H1 (cell line): ENCODE measurements at regions not wholly inside any gene's neighbourhood (a gene's known extent, or its start where the extent isn't known, plus 50 kb on each side); places are given as distances from the start of the nearest gene placed in this dataset.

Source experiments
- TF ChIP-seq, protein P1 (sequence below): fragments of 300-600 bp; sonication (generic); IDR thresholded peaks from 2 replicates; pipeline ENCODE4 v1.7.1; 2012; ENCODE audit warnings: low read length, moderate library complexity, mild to moderate bottlenecking, inconsistent platforms; ENCODE audit not compliant: insufficient replicate concordance

DNA sequence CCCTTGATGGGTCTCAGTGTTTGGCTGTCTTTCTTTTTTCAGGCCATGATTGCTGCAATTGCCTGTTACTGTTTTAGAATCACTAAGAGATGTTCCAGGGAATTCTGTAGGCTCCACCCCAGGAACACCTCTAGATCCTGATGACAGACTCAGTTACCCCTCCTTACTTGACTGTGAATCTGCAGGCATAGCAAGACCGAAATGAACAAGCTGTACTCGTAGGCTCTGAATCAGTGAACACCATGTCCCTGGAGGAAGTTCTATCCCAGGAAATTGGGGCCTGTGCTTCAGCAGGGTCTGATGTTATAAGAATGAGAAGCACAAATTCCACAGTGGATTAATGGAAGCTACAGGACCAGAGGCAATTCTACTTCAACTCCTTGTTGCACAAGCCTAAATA, 148.6 kb downstream of the COPS8 start (continued):
- TF ChIP-seq, protein P1, sequence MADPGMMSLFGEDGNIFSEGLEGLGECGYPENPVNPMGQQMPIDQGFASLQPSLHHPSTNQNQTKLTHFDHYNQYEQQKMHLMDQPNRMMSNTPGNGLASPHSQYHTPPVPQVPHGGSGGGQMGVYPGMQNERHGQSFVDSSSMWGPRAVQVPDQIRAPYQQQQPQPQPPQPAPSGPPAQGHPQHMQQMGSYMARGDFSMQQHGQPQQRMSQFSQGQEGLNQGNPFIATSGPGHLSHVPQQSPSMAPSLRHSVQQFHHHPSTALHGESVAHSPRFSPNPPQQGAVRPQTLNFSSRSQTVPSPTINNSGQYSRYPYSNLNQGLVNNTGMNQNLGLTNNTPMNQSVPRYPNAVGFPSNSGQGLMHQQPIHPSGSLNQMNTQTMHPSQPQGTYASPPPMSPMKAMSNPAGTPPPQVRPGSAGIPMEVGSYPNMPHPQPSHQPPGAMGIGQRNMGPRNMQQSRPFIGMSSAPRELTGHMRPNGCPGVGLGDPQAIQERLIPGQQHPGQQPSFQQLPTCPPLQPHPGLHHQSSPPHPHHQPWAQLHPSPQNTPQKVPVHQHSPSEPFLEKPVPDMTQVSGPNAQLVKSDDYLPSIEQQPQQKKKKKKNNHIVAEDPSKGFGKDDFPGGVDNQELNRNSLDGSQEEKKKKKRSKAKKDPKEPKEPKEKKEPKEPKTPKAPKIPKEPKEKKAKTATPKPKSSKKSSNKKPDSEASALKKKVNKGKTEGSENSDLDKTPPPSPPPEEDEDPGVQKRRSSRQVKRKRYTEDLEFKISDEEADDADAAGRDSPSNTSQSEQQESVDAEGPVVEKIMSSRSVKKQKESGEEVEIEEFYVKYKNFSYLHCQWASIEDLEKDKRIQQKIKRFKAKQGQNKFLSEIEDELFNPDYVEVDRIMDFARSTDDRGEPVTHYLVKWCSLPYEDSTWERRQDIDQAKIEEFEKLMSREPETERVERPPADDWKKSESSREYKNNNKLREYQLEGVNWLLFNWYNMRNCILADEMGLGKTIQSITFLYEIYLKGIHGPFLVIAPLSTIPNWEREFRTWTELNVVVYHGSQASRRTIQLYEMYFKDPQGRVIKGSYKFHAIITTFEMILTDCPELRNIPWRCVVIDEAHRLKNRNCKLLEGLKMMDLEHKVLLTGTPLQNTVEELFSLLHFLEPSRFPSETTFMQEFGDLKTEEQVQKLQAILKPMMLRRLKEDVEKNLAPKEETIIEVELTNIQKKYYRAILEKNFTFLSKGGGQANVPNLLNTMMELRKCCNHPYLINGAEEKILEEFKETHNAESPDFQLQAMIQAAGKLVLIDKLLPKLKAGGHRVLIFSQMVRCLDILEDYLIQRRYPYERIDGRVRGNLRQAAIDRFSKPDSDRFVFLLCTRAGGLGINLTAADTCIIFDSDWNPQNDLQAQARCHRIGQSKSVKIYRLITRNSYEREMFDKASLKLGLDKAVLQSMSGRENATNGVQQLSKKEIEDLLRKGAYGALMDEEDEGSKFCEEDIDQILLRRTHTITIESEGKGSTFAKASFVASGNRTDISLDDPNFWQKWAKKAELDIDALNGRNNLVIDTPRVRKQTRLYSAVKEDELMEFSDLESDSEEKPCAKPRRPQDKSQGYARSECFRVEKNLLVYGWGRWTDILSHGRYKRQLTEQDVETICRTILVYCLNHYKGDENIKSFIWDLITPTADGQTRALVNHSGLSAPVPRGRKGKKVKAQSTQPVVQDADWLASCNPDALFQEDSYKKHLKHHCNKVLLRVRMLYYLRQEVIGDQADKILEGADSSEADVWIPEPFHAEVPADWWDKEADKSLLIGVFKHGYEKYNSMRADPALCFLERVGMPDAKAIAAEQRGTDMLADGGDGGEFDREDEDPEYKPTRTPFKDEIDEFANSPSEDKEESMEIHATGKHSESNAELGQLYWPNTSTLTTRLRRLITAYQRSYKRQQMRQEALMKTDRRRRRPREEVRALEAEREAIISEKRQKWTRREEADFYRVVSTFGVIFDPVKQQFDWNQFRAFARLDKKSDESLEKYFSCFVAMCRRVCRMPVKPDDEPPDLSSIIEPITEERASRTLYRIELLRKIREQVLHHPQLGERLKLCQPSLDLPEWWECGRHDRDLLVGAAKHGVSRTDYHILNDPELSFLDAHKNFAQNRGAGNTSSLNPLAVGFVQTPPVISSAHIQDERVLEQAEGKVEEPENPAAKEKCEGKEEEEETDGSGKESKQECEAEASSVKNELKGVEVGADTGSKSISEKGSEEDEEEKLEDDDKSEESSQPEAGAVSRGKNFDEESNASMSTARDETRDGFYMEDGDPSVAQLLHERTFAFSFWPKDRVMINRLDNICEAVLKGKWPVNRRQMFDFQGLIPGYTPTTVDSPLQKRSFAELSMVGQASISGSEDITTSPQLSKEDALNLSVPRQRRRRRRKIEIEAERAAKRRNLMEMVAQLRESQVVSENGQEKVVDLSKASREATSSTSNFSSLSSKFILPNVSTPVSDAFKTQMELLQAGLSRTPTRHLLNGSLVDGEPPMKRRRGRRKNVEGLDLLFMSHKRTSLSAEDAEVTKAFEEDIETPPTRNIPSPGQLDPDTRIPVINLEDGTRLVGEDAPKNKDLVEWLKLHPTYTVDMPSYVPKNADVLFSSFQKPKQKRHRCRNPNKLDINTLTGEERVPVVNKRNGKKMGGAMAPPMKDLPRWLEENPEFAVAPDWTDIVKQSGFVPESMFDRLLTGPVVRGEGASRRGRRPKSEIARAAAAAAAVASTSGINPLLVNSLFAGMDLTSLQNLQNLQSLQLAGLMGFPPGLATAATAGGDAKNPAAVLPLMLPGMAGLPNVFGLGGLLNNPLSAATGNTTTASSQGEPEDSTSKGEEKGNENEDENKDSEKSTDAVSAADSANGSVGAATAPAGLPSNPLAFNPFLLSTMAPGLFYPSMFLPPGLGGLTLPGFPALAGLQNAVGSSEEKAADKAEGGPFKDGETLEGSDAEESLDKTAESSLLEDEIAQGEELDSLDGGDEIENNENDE, result no peak
